Esophagus muscularis mucosa (tissue), 4 donors: ENCODE measurements at regions not wholly inside any gene's neighbourhood (a gene's known extent, or its start where the extent isn't known, plus 50 kb on each side); places are given as distances from the start of the nearest gene placed in this dataset.

ENCODE experiments used
- DNase-seq: peaks from one replicate; pipeline ENCODE4 v3.0.0-alpha.2; 2017; ENCODE audit errors: extremely low spot score
- H3K27ac ChIP-seq, 4 donors: fragments of 200-600 bp; sonication (generic); replicated peaks in 1 of 4; 1 replicate in 3 of 4; 2 replicates in 1 of 4; pipeline ENCODE4 v1.5.1; 2016 to 2019; ENCODE audit warnings: mild to moderate bottlenecking in 1 of 4
- H3K27me3 ChIP-seq, 4 donors: fragments of 200-600 bp; sonication (generic); one replicate each; pipeline versions ENCODE4 v1.5.1 to v1.6.0; 2016 to 2019
- H3K36me3 ChIP-seq, 4 donors: fragments of 200-600 bp; sonication (generic); one replicate each; pipeline ENCODE4 v1.5.1; 2016 to 2019
- H3K4me1 ChIP-seq, 4 donors: fragments of 200-600 bp; sonication (generic); one replicate each; pipeline ENCODE4 v1.5.1; 2016 to 2019
- H3K4me3 ChIP-seq, 4 donors: fragments of 200-600 bp; sonication (generic); 1 replicate in 2 of 4; 2 replicates in 2 of 4; pipeline ENCODE4 v1.5.1; 2016 to 2019; ENCODE audit warnings: mild to moderate bottlenecking in 4 of 4, moderate library complexity in 1 of 4
- H3K9me3 ChIP-seq, 4 donors: fragments of 200-600 bp; sonication (generic); 1 replicate in 3 of 4; 2 replicates in 1 of 4; pipeline ENCODE4 v1.5.1; 2016 to 2019
- CTCF ChIP-seq, 3 experiments: fragments of 200-600 bp in 2 of 3; fragments of 450-650 bp in 1 of 3; sonication (generic) in 2 of 3; IDR thresholded peaks; one replicate each; pipeline ENCODE4 v1.5.1; 2017 to 2019; ENCODE audit warnings: antibody characterized with exemption in 3 of 3, mild to moderate bottlenecking in 2 of 3, moderate library complexity in 1 of 3
- EP300 ChIP-seq: sonication (generic); formaldehyde crosslinking; IDR thresholded peaks from one replicate; pipeline ENCODE4 v1.6.1; 2017; ENCODE audit warnings: antibody characterized with exemption
- POLR2A ChIP-seq: fragments of 450-650 bp; IDR thresholded peaks from one replicate; pipeline ENCODE4 v1.6.1; 2017; ENCODE audit warnings: antibody characterized with exemption, moderate library complexity, mild to moderate bottlenecking, low read depth
- POLR2AphosphoS5 ChIP-seq, 2 donors: sonication (generic); formaldehyde crosslinking; IDR thresholded peaks; one replicate each; pipeline ENCODE4 v1.6.1; 2017; ENCODE audit warnings: antibody characterized with exemption in 2 of 2
- WGBS: methylation state at CpG from one replicate; pipeline ENCODE4 v1.1.5; 2018; 5-methylcytosine and 5-hydroxymethylcytosine counted together
- intact Hi-C: fragments of 100-400 bp; cut with DNase I; formaldehyde crosslinking; loops from one replicate; pipeline ENCODE4 v1.15.1; 2023

GRCh38 chr1:54485416-54485815 lies 62.6 kb upstream of the ACOT11 start:
- DNase-seq, result no peak
- no peaks in the 10 kb centered on the region for H3K27me3 ChIP-seq
- no peaks in the 10 kb centered on the region for H3K9me3 ChIP-seq
- no peak overlapping the region for H3K27ac ChIP-seq
- no peaks in the 10 kb centered on the region for H3K36me3 ChIP-seq
- H3K4me1 ChIP-seq, result peaks cover 24 to 34% (median 31%) of the 10 kb centered on the region in 4 donors
- intact Hi-C loops, result loop anchor here (5.0 kb wide), 2 partner anchors 158 to 283 kb away; partner anchors contain the start of genes CYB5RL and MRPL37
- no peak for TF ChIP-seq CTCF (IDR thresholded peaks at IDR 0.05)
- no peak for TF ChIP-seq POLR2AphosphoS5 (IDR thresholded peaks at IDR 0.05)
- TF ChIP-seq POLR2A, result no peak
- TF ChIP-seq EP300, result no peak
- 58% methylated on average over 5 of the region's 5 CpGs for WGBS
- H3K4me3 ChIP-seq, result no peak overlapping the region

- H3K36me3 ChIP-seq, result no peaks in the 10 kb centered on the region
- H3K4me1 ChIP-seq, result peaks cover 13 to 23% (median 20%) of the 10 kb centered on the region in 4 donors
- intact Hi-C loops, result no loop called here
- no peaks in the 10 kb centered on the region for H3K27me3 ChIP-seq
- no peak for DNase-seq
- TF ChIP-seq POLR2AphosphoS5 (IDR thresholded peaks at IDR 0.05), result no peak
- no peak for TF ChIP-seq EP300
- no peak for TF ChIP-seq CTCF (IDR thresholded peaks at IDR 0.05)
- no peak for TF ChIP-seq POLR2A
- no peak overlapping the region for H3K4me3 ChIP-seq
- 83% methylated on average over 11 of the region's 11 CpGs for WGBS
- H3K27ac ChIP-seq, result no peak overlapping the region
- no peaks in the 10 kb centered on the region for H3K9me3 ChIP-seq
These were observed 64.1 kb upstream of the ACOT11 start for GRCh38 chr1:54483875-54484437.

GRCh38 chr1:54481201-54481884 lies 66.7 kb upstream of the ACOT11 start:
- 79% methylated on average over 5 of the region's 5 CpGs for WGBS
- peaks cover 0 to 9% (median 2%) of the 10 kb centered on the region in 4 donors for H3K4me1 ChIP-seq
- no peak overlapping the region for H3K27ac ChIP-seq
- H3K36me3 ChIP-seq, result no peaks in the 10 kb centered on the region
- no peak for DNase-seq
- H3K27me3 ChIP-seq, result no peaks in the 10 kb centered on the region
- TF ChIP-seq CTCF (IDR thresholded peaks at IDR 0.05), result no peak
- TF ChIP-seq POLR2A, result no peak
- no peak for TF ChIP-seq POLR2AphosphoS5 (IDR thresholded peaks at IDR 0.05)
- TF ChIP-seq EP300, result no peak
- H3K4me3 ChIP-seq, result no peak overlapping the region
- intact Hi-C loops, result no loop called here
- no peaks in the 10 kb centered on the region for H3K9me3 ChIP-seq

- DNase-seq, result no peak
- no peak overlapping the region for H3K4me3 ChIP-seq
- H3K27me3 ChIP-seq, result no peaks in the 10 kb centered on the region
- H3K4me1 ChIP-seq, result peaks cover 1 to 12% (median 6%) of the 10 kb centered on the region in 4 donors
- no peaks in the 10 kb centered on the region for H3K36me3 ChIP-seq
- no peak for TF ChIP-seq POLR2A
- no peak for TF ChIP-seq CTCF (IDR thresholded peaks at IDR 0.05)
- no peak for TF ChIP-seq EP300
- TF ChIP-seq POLR2AphosphoS5 (IDR thresholded peaks at IDR 0.05), result no peak
- WGBS, result 40% methylated on average over 4 of the region's 4 CpGs
- intact Hi-C loops, result no loop called here
- no peaks in the 10 kb centered on the region for H3K9me3 ChIP-seq
- H3K27ac ChIP-seq, result no peak overlapping the region
These were observed 67.5 kb upstream of the ACOT11 start for GRCh38 chr1:54480525-54480848.
